Stimulated activated CD4-positive, alpha-beta T cell treated with anti-CD3 and anti-CD28 coated beads, TNF-alpha, amount 100 ng/mL, for 48 hours (primary cell): ENCODE measurements at regions not wholly inside any gene's neighbourhood (a gene's known extent, or its start where the extent isn't known, plus 50 kb on each side); places are given as distances from the start of the nearest gene placed in this dataset.

Experiments used
- DNase-seq, 3 donors: peaks; one replicate each; pipeline ENCODE4 v3.0.0-alpha.2; 2020; ENCODE audit warnings: low read depth in 3 of 3

GRCh38 chr1:87560601-87561360, 232.1 kb downstream of the LMO4 start:
- no peak for DNase-seq

- DNase-seq: no peak
These were observed 234.5 kb downstream of the LMO4 start for GRCh38 chr1:87563211-87563610.

DNA sequence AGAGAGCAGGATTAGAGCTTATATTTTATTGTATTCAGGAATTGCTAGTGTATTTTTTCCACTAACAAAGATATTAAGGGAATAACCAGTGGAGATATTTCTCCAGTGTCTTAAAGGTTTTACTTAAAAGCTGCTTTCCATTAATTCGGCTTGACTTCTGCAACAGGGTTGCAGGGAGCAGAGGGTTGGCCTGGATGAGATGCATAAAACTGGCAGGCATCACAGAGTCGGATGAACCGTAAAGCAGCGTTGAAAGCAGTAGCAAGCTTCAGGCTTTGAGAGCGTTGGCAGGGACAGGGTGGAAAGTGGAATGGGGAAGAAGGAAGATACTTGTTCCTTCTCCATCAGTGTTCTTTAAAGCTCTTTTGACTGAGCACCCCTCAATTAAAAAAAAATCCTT, 237.2 kb downstream of the LMO4 start:
- no peak for DNase-seq

- DNase-seq: no peak
These were observed 239.3 kb downstream of the LMO4 start for GRCh38 chr1:87568005-87568404.

GRCh38 chr1:87568911-87569310, 240.2 kb downstream of the LMO4 start:
- DNase-seq: no peak

GRCh38 chr1:87572008-87572407, 243.3 kb downstream of the LMO4 start:
- no peak for DNase-seq

DNA sequence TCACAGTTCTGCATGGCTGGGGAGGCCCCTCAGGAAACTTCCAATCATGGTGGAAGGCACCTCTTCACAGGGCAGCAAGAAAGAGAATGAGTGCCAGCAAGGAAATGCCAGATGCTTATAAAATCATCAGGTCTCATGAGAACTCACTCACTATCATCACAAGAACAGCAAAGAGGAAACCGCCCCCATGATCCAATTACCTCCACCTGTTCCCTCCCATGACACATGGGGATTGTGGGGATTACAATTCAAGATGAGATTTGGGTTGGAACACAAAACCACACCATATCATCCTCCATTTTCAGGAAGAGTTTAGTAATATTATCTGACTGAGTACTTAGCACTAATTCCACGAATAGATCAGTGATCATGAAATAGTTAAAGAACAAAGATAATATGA, 244.2 kb downstream of the LMO4 start:
- no peak for DNase-seq

DNA sequence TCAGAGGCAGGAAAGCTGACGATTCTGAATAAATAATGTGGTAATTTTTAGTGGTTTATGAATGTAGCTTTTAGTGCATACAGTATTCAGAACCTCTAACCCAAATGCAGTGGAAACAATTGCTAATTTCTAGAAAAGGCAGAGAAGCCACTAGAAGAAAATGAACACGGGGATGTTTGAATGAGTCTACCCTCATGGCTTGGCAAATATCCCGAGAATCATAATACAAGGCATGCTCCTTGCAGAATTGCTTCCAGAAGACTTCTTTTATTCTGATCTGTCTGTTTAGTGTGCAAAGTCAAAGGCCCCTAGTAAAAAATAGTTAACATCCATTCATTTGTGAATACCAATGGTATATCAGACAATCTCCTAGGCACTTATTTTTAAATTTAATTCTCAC, 246.8 kb downstream of the LMO4 start:
- no peak for DNase-seq

- DNase-seq: no peak
These were observed 249.8 kb downstream of the LMO4 start for GRCh38 chr1:87578464-87578863.

- no peak for DNase-seq
These were observed 254.8 kb downstream of the LMO4 start for GRCh38 chr1:87583459-87583858.

DNA sequence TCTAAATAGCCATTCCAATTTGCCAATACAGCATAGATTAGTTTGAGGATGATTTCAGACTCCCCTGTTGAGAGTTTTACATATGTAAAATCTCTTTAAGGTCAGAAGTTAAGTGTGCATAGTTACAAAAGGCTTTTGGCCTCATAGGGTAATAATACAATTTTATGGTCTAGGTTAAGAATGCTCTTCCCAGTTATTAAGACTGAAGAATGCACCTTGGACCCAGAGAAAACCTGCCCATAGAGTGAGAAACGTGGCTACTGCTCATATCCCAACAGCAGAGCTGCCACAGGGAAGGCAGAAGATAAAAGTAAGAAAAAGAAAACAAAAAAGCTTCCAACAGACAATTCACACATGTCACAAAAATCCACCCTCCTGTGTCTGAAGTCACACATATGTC, 255.9 kb downstream of the LMO4 start:
- DNase-seq: no peak

GRCh38 chr1:87586501-87586900, 257.8 kb downstream of the LMO4 start:
- DNase-seq: no peak

GRCh38 chr1:87588495-87588894, 259.8 kb downstream of the LMO4 start:
- no peak for DNase-seq

- no peak for DNase-seq
These were observed 262.8 kb downstream of the LMO4 start for GRCh38 chr1:87591492-87591891.

GRCh38 chr1:87592156-87592555, 263.5 kb downstream of the LMO4 start:
- DNase-seq: no peak

GRCh38 chr1:87594736-87595383, 266.2 kb downstream of the LMO4 start:
- no peak for DNase-seq

DNA sequence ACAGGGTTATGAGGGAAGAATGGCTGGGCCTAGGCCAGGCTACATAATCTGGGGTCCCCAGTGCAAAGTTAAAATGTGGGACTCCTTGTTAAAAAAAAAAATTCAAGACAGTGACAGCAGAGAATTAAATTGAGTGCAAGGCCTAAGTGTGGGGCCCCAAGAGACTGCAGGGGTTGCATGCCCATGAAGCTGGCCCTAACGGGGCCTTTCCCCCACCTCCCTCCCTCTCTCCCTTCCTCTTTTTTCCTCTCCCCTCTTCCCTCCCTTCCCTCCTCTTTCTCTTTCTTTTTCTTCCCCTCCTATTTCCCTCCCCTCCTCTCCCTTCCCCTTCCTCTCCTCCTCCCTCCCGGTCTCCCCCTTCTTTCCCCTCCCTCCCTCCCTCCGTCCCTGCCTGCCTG, 266.7 kb downstream of the LMO4 start:
- DNase-seq: no peak

- DNase-seq: no peak
These were observed 269.7 kb downstream of the LMO4 start for GRCh38 chr1:87598429-87598828.

DNA sequence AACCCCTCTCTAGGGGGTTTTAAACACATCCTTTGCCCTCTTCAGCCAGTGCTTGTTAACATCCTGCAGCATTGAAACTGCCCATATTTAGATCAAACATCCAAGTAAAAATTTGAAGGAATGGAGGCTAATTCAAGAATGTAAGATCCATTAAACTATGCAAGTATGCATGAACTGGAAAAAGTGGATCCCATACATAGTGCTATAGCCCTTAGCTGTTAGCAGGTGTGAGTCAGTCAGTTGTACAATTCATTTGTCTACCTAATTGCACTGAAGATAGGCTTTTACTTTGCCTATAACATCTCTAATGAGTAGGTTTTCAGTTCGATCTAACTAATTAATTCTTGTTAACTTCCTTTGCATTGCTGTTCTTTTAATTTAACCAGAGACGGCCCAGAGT, 270.9 kb downstream of the LMO4 start:
- no peak for DNase-seq

GRCh38 chr1:87600055-87600850, 271.6 kb downstream of the LMO4 start:
- DNase-seq: no peak

- no peak for DNase-seq
These were observed 272.2 kb downstream of the LMO4 start for GRCh38 chr1:87600854-87601253.

DNA sequence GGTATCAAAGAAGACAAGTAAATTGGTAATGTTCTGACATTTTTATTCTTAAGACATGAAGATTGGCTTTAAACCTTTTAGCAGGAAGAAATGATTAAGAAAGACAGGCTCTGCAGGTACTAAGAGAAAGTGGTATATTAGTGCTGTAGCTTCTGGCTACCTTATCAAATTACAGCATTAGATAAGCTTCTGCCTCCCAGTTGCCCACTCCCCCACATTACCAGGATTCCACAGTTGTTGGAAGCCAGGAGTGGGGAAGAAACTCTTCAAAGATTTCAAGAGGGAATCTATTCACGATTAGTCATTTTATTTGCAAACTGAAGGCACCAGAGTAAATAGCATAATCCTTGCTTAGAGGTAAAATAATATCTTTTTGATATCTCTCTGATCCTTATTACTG, 274.9 kb downstream of the LMO4 start:
- no peak for DNase-seq

- no peak for DNase-seq
These were observed 284.3 kb downstream of the LMO4 start for GRCh38 chr1:87612956-87613355.
